ENCODE measurements at regions not wholly inside any gene's neighbourhood (a gene's known extent, or its start where the extent isn't known, plus 50 kb on each side); places are given as distances from the start of the nearest gene placed in this dataset.

DNA sequence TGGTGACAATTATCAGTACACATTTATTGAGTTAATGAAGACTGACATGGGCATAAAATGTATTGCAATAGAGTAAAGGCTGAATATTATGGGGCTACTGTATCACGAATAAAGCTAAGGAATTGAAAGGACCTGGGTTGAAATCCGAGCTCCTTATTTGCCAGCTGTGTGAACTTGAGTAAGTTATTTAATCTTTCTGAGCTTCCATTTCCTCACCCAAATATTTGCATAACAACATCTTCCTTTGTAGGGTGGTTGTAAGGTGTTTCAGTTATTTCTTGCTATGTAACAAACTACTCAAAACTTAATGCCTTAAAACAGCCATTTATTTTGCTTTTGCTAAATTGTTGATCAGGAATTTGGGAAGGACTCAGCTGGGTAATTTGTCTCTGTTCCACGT lies 111.1 kb upstream of the TSC22D2 start:
- TF ChIP-seq, protein P1, sequence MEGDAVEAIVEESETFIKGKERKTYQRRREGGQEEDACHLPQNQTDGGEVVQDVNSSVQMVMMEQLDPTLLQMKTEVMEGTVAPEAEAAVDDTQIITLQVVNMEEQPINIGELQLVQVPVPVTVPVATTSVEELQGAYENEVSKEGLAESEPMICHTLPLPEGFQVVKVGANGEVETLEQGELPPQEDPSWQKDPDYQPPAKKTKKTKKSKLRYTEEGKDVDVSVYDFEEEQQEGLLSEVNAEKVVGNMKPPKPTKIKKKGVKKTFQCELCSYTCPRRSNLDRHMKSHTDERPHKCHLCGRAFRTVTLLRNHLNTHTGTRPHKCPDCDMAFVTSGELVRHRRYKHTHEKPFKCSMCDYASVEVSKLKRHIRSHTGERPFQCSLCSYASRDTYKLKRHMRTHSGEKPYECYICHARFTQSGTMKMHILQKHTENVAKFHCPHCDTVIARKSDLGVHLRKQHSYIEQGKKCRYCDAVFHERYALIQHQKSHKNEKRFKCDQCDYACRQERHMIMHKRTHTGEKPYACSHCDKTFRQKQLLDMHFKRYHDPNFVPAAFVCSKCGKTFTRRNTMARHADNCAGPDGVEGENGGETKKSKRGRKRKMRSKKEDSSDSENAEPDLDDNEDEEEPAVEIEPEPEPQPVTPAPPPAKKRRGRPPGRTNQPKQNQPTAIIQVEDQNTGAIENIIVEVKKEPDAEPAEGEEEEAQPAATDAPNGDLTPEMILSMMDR (conservative IDR thresholded peaks at IDR 0.05 in 1 of 2, IDR thresholded peaks at IDR 0.05 in 1 of 2; ENCODE audit: low read depth in 1 of 2, low read length in 2 of 2), result no peak
- no peak for TF ChIP-seq EZH2 (IDR thresholded peaks at IDR 0.05; ENCODE audit: low read length, missing control alignments)

All from fibroblast of lung (primary cell).